Stimulated activated CD4-positive, alpha-beta T cell treated with anti-CD3 and anti-CD28 coated beads, Interleukin-4, amount 100 ng/mL, for 1 hour (primary cell): ENCODE measurements at regions not wholly inside any gene's neighbourhood (a gene's known extent, or its start where the extent isn't known, plus 50 kb on each side); places are given as distances from the start of the nearest gene placed in this dataset.

Experiments used
- DNase-seq: peaks from one replicate; pipeline ENCODE4 v3.0.0-alpha.2; 2020

DNA sequence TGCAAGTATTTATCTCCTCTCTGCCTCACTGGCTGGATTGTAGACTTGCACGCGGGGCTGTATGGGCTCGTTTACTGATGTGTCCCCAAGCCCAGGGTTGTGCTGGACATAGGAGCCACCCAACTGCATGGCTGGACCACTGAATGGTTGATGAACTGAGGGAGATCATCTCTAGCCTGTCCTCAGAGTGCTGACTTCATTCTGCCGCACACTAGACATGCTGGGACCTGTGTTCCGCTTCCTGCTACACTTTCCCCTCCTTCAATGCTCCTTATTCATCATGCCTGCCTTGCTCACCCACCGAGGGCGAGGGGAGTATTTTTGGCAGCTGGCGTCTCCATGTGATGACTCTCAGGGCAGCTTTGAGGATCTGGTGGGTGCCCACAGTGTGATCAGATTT lies 440.2 kb downstream of the GLRX3 start:
- DNase-seq = no peak

DNA sequence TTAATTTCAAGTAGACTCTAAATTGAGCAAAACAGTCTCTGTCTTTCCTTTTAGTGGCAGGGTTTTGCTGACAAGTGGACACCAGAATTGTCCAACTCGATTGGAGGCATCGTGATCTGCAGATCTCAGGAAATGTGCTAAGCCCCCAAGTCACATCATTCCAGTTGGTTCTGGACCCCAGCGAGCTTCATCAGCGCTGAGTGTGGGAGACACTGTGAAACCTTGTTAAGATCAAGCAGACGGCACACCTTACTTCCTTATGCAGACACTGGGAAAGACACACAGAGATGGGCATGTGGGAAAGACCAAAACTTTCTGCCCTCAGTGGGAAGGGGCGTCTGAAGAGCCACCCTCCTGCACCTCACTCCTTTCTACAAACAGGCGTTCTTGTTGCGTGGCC lies 440.8 kb downstream of the GLRX3 start:
- DNase-seq = no peak

DNA sequence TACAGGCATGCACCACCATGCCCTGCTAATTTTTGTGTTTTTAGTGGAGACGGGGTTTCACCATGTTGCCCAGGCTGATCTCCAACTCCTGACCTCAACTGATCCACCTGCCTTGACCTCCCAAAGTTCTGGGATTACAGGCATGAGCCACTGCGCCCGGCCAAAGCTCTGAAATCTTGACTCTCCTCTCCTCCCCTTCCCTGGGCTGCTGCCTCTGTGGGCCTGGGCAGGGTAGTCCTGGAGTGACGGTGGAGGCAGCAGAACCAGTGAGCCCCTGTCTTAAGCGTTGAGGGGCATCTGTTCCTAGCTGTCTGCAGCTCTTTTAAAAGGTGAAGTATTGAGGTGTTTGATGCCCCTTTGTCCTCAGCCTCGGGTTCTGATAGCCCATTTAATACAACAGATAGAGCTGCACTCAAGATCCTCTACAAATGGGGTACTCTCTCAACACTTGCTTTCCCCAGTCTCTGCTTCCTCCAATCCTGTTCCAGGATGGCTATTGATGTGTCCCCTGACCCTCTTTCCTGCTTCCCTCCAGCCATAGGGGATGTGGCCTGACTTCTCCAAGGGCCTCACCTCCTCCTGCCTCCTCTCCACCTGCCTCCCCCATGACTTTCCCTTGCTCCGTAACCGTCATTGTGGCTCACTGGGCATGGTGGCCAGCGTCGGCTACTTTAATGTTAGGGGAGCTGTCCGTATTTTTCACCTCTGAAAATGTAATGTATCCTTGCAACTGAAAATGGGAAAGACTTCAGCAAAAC lies 442.5 kb downstream of the GLRX3 start:
- DNase-seq = no peak

DNA sequence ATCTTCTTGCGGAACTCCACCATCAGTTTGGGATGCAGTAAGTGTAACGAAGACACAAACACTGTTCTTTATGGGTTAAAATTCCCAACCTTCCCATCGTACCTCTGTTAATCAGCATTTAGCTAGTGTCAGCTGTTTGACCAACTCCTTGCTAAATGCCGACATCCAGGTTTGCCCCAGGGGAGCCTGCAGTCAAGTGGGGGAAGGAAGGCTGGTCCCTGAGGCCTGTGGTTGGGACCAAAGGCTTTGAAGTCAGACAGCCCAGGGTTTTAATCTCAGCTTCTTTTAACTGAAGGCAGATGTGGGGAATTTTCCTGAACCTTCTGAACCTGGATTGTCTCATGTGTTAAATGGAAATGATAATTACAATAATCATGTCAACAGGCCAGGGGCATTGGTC lies 443.7 kb downstream of the GLRX3 start:
- DNase-seq = no peak

DNA sequence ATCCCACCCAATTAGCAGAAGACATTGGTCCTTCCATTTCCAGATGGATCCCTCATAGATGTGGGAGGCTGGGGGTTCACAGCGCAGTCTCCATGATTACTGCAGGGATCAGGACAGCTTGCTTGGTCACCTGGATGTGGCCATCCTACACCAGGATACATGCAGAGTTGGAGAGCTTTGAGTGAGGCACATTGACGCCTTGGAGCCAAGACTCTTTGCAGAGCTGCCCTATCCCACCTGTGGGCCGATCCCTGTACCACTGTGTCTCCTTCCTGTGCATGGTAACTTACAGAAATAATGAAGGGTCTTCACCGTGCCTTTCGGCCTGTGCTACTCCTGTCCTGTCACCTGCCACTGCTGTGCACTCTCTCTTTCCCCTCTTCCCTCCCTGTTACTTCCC lies 444.8 kb downstream of the GLRX3 start:
- no peak for DNase-seq

DNA sequence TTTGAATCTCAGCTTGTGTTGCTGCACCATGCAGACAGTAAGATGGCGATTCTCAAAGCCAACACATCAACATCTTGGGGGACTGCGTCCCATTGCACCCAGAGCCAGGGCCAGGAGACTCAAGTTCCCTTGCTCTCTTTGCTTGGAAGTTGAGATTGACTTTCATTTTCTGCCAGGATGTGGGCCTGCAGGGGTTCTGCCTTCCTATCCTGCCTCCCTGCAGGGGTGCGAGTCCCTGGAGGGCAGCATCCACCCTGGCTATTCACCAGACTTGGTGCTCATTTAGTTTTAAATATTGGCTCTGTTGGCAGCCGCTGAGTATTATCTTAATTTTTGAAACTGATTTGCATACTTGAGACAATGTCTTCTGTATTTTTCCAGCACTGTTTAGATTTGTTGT lies 451.5 kb downstream of the GLRX3 start:
- DNase-seq = no peak

DNA sequence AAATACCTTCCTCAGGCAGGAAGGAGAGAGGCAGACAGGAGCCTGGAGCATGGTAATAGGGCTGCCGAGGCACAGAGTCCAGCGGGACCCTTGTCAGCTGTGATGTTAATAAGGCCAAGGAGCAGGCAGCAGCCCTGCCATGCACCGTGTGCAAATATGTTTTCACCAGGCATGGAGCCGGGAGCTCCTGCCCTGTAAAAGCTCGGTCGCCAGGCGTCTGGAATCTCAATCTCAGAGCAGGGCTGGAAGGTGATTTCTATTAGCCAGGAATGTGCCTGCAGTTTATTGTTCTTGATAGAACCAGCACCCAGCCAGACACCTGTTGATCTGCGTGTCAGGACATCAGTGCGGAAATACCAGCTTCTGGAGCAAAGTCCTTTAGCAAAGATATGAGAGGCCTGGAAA lies 469.8 kb downstream of the GLRX3 start:
- no peak for DNase-seq

DNA sequence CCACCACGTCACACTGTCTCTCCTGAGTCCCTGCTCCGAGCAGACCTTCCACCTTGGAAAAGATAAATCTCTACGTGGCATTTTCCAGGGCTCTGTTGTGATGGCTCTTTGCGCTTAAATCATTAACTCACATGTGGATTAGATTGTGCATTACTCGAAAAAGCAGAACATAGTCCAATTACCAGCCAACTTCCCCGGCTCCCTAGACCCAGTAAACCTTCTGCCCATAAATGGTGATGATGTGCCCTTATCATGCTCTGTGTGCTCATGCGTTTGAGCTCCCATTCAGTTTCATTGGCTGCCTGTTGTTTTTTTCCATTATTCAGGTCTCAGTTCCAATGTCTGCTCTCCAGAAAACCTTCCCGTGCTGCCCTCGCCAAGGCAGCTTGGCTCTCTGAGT lies 471.2 kb downstream of the GLRX3 start:
- DNase-seq = no peak

DNA sequence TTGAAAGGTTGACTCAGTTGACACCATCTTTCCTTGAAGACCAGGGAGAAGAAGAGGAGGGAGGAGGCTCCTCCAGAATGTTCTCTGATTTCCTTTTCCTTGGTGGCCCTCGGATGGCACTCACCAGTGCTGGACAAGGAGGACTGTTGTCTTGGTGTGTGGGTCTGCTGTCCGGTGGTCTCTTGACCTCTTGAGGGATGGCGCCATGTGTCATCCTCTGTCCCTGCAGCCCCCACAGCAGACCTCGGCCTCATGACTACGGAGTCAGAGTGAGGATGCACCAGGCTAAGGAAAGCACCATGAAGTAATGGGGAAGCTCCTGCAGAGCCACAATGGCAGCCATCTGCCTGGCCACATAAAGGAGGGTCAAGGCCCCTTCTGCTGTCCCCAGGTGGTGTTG lies 475.0 kb downstream of the GLRX3 start:
- DNase-seq = no peak

DNA sequence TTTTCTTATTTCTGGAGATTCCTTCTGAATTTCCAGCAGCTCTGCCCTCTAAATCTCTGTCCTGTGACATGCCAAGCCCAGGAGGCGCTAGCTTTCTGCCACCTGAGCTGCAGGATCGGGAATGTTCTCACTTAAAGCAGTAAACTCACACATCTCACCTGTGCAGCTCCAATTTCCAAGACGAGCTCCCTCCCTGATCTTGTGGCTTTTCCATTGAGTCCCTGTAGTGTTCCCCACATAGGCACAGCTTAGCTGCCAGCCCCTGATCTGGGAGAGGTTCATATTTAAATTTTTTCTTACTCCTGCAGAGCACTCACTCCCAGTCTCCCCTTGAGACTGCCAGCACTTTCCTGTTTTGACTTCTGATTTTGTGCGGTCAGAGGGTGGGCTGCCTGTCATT lies 479.3 kb downstream of the GLRX3 start:
- no peak for DNase-seq

DNA sequence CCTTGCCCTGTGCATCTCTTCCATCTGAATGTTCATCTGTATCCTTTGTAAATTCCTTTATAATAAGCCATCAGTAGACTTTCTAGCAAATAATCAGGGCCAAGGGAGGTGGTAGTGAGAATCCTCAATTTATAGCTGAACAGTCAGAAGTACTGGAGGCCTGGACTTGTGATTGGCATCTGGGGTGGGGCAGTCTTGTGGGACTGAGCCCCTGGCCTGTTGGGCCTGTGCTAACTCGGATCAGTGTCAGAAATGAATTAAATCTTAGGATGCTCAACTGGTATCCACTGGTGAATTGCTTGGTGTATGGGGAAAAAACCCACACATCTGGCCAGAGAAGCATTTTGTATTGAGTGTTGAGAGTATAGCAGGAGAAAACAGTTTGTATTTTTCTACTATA lies 481.8 kb downstream of the GLRX3 start:
- no peak for DNase-seq

DNA sequence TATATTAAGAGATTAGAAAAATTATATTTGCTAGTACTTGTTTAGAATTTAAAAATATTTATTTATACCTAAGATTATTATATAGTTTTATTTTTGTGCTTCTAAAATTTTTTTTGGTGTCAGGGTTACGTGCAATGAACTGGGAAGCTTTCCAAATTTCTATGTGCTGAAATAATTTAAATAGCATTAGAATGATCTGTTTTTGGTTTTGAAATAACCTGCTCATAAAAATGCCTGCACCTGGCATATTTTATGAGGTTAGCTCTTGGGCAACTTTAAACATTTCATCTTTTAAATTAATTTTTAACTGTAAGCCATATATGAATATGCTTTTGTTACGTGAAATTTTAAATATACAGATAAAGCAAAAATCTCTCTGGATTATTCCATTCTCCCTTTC lies 482.5 kb downstream of the GLRX3 start:
- no peak for DNase-seq

DNA sequence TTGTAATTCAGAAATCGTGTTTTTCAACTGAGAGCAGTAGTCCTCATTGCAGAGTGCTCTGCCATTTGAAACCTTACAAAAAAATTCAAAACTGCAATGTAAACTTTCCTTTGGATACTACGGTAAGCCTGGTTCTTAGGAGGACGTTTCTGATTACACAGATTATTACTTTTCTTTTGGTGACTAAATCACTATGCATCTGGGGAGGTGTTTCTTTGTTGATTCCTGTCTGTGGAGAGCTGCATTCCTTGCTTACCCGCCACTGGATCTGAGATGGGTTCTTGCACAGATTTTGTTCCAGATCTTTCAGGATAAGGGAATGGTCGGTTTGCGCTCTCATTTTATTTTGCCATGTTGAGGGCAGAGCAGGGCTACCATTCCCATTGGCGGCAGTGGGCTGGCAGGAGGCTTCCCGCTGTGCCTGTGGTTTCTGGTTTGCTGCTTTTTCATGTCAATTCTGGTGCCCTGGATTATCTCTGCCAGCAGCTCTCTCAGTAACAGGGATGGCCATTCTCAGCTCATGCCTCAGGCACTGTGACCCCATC lies 485.1 kb downstream of the GLRX3 start:
- DNase-seq = no peak

DNA sequence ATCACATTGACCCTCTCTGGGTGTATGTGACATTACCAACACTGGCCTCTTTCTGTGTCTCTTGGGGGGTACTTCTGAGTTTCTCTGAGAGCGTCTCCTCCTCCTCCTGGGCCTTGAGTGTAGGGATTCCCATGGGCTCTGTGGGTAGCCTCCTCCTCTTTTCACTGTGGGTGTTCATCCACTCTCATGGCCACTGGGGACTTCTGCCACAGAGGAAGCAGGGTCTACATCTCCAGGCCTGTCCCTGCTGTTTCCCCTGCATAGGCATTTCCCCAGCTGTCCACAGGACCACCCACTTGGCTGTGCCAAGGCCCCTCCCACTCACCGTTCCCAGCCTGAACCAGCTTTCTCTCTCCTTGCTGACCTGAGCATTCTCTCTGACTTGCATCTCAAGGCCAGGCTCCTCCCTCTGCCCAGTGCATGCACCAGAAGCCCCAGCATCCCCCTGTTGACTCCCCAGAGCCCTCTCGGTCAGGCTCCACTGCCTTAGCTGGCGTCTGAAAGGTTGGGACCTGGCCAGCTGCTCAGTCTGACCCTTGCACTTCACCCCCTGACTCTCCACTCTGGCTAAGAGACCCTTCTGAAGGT lies 487.6 kb downstream of the GLRX3 start:
- DNase-seq = no peak

DNA sequence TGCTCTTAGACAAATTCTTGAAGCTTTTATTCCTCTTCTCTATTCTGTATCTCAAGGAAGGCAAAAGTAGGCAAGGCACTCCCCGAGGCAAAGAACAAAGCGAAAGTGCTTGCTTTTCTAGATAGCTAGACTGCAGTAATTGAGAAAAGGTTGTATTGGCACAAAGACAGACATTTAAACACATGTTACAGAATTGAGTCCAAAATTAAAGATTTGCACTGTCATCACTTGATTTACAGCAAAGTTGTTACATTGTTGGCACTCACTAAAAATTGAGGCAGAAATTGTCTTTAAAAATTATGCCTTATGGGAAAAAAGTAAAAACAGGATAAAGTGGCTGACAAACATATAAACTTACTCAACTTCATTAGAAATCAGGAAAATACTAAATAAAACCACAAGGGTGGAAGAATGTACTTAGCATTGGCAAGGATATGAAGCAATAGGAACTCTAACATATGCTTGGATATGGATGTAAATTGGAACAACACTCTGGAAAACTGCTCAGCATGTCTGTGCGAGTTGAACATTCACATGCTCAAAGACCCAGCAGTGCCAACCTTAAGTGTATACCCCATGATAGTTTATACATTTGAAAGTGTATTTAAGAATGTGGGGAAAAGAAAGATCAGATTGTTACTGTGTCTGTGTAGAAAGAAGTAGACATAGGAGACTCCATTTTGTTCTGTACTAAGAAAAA lies 491.3 kb downstream of the GLRX3 start:
- no peak for DNase-seq

DNA sequence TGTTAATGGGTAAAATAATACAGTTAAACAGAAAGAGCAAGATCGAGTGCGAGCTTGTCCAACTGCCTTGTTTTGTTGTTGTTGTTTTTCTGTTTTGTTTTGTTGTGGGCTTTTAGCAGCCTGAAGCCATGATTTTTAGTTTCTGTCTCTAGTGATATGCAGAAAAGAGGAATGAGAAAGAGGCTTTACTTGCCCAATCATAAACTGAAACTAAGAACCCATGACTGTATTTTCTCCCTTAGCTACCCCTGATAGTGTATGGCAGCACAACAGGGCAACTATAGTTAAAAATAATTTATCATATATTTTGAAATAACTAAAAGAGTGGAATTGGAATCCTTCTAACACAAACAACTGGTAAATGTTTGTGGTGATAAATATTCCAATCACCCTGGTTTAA lies 493.9 kb downstream of the GLRX3 start:
- no peak for DNase-seq

DNA sequence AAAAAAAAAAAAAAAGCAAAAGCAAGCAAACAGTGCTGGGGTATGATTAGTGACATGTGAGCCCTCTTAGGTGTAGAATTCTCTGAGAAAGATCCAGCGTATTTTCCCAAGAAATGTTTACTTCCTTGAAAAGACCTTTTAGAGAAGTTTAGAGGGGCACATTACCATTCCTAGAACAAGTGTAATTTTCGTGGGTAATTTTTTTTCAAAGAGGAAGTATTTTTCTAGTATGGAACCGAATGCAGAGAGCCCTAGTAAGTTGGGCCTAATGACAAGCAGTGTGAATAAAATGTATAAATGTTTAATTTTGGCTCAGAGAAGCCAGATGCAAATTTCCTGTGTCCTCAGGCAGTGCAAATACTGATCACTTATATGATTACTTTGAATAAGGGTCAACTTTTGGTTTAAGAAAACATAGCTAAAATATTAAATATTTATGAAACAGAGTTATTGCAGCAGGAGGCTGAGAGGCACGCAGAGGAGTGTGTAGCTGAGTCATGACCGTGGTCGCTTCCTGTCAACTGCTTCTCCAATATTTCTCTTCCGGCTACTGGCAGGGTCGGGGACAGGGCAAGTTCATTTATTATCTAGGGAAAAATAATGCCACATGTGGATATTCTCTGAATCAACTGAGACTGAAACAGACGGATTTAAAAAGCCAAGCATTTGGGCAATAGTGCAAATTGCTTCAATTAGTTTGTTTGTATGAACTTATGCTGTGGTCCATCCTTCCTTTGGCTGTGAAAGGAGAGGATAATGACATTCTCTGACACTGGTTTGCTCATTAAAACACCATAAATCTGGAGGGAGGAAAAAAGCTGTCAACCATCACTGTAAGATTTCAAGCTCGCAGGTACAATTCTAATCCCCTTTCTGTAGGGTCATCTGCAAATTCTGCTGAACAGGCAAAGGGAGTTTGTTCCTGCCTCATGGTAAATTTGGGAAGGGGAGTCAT lies 495.2 kb downstream of the GLRX3 start:
- no peak for DNase-seq

DNA sequence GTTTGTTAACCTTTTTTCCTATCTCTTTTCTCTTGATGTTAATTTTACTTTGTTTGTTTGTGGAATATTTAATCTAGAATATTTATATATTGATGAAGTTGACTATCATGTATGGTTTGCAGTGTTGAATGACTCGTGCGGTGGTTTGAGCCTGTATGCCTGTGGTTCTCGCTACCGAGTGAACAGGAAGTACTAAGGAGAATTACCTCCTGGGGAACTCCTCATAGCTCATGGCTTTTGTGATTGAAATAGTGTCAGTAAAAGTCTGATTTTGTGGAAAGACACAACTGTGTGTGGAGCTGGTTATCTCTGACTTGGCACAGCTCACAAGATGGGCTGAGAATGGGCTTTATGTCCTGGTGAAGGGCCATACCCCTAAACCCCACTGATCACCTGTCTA lies 498.6 kb downstream of the GLRX3 start:
- no peak for DNase-seq

DNA sequence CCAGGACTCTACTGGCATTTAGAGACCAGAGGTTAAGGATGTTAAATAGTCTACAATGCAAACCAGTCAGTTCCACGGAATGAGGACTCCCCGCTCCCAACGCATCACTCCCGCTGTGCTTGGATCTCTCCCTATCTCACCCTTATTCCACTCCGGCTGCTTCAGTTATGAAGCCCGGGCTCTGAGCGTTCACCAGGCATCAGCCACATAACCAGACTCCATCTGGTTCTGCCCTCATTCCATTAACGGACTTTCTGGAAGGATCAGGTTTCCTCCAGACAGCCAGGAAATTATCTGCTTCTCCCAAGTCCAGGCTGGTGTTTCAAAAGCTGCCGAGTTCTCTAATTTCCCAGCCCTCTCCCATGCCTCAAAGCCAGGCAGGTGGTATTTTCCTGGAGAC lies 499.3 kb downstream of the GLRX3 start:
- DNase-seq = no peak

DNA sequence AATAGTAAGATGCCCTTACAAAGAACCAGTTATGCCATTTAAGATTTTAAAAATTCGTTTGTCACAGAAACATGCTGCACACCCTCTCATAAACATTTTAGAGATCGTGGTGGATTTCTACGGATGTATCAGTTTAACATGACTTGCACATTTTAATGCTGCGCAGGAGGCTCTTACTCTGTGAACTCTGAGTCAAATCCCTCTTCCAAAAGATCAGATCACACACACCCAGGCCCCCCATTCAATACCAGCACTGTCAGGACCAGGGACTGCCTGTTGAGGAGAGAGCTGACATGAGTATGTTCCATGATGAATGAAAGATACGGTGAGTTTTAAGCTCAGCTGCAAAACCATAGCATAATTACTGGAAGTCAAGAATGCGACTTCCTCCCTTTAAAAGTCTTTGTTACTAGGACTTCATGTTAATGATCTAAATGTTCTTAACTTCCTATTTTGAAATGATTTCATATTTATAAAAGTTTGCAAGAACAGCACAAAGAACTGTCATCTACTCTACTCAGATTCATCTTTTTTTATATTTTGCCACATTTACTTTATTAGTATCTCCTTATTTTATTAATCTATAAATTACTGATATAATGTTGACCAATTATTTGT lies 500.2 kb downstream of the GLRX3 start:
- DNase-seq = no peak

DNA sequence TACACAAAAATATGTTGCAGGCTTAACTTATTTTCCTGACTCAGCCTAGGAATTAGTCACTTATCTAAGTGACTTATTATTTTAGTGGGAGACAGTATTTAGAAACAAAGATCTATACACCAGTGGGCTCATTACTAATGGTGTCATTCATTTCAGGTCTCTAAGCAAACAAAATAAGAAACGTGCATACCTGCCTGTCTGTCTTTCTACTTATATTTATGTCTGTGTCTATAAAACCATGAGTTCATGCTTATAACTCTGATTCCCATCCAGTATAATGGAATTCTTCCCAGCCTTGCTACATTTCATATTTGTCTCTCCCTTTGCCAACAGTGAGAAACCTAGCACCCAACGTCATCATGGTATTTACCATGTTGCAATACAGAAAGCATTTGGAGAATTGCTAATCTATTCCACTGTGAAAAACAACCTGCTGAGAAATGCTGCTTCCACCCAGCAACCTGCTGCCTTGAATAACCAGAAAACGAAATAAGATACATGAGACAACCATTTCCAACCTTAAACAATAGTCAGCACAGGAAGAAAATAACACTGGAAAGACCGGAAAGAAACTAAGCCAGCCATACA lies 501.0 kb downstream of the GLRX3 start:
- no peak for DNase-seq

DNA sequence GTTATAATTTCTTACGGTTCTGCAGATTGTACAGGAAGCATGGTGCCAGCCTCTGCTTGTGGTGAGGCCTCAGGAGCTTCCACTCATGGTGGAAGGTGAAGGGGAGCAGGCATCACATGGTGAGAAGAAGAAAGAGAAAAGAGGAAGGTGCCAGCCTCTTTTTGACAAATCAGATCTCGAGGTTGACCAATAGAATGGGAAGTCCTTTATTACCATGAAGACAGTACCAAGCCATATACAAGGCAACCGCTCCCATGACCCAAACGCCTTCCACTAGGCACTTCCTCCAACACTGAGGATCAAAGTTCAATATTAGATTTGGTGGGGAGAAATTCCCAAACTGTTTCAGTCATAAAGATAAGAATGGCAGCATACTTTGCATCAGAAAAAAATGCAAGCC lies 502.8 kb downstream of the GLRX3 start:
- DNase-seq = no peak
